ENCODE measurements at regions not wholly inside any gene's neighbourhood (a gene's known extent, or its start where the extent isn't known, plus 50 kb on each side); places are given as distances from the start of the nearest gene placed in this dataset.

- TF ChIP-seq CTCF (IDR thresholded peaks at IDR 0.05) = no peak
- no peak for TF ChIP-seq POLR2A (IDR thresholded peaks at IDR 0.05)
- no peak for TF ChIP-seq EP300 (IDR thresholded peaks at IDR 0.05)
Measured at GRCh38 chr3:144553301-144553700, 581.7 kb downstream of the DIPK2A start.

All from tibial nerve (tissue), 4 donors.